GM23248 (cell line): ENCODE measurements at regions not wholly inside any gene's neighbourhood (a gene's known extent, or its start where the extent isn't known, plus 50 kb on each side); places are given as distances from the start of the nearest gene placed in this dataset.

Source experiments
- EZH2 ChIP-seq: fragments of 200-600 bp; sonication (generic); IDR thresholded peaks from 2 replicates; pipeline ENCODE4 v1.6.1; 2018; ENCODE audit warnings: antibody characterized with exemption, mild to moderate bottlenecking; ENCODE audit not compliant: insufficient read depth, poor library complexity, severe bottlenecking
- EZH2phosphoT487 ChIP-seq: fragments of 200-600 bp; sonication (generic); IDR thresholded peaks from 2 replicates; pipeline ENCODE4 v1.6.1; 2018; ENCODE audit warnings: antibody characterized with exemption, moderate library complexity, mild to moderate bottlenecking, low read depth; ENCODE audit not compliant: insufficient read depth

DNA sequence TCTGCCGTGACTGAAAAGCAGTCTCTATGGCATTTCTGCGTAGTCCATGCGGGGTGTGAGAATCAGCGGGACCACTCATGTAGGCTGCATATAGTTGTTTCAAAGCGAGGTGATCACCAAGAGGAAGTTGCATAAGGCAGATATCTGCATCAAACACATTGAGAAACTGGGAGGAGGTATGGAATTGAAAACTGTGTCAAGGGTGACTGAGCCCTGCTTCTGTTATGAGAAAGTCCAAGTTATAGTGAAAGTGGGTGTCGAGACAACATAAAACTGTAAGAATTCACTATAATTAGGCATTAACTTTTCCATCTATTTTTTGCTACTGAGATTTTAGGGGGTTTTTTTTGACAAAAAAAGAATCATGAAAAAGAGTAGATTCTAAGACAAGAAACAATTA, 109.3 kb downstream of the ZIC1 start:
- TF ChIP-seq EZH2: no peak
- TF ChIP-seq EZH2phosphoT487: no peak
